Lower lobe of right lung (tissue), 2 donors: ENCODE measurements at regions not wholly inside any gene's neighbourhood (a gene's known extent, or its start where the extent isn't known, plus 50 kb on each side); places are given as distances from the start of the nearest gene placed in this dataset.
A peak's percentile ranks its signal among the peaks of the same experiment; 100 is the strongest.

Source experiments
- ATAC-seq, 2 donors: fragments of 200-7000 bp; cut with Tn5 transposase; one replicate each; pipeline ENCODE4 v1.9.1; 2020 to 2022; ENCODE audit warnings: mild to moderate bottlenecking in 2 of 2, moderate library complexity in 2 of 2
- DNase-seq: peaks from one replicate; pipeline ENCODE4 v3.0.0-alpha.2; 2020
- H3K27ac ChIP-seq: fragments of 200-600 bp; one replicate; pipeline ENCODE4 v1.8.0; 2022
- H3K27me3 ChIP-seq: fragments of 200-600 bp; one replicate; pipeline ENCODE4 v1.8.0; 2022; ENCODE audit warnings: low read depth
- H3K36me3 ChIP-seq: fragments of 200-600 bp; one replicate; pipeline ENCODE4 v1.8.0; 2022; ENCODE audit warnings: mild to moderate bottlenecking
- H3K4me1 ChIP-seq: fragments of 200-600 bp; one replicate; pipeline ENCODE4 v1.8.0; 2022
- H3K4me3 ChIP-seq: fragments of 200-600 bp; one replicate; pipeline ENCODE4 v1.8.0; 2022; ENCODE audit warnings: mild to moderate bottlenecking
- H3K9me3 ChIP-seq: fragments of 200-600 bp; one replicate; pipeline ENCODE4 v1.8.0; 2022
- CTCF ChIP-seq: fragments of 200-600 bp; IDR thresholded peaks from one replicate; pipeline ENCODE4 v1.8.0; 2022; ENCODE audit warnings: antibody characterized with exemption, mild to moderate bottlenecking
- intact Hi-C: fragments of 100-400 bp; cut with DNase I; formaldehyde crosslinking; loops from one replicate; pipeline ENCODE4 v1.11.0; 2022
- donor health status: DM: no; HTN: yes; CAD: no; lungs with severe emphysema.

- intact Hi-C loops = no loop called here
- Histone ChIP-seq H3K27ac (no peak overlapping the region), H3K9me3 (no peaks in the 10 kb centered on the region), H3K27me3 (no peaks in the 10 kb centered on the region), H3K4me1 (peaks cover 14% of the 10 kb centered on the region), H3K4me3 (no peak overlapping the region), H3K36me3 (no peaks in the 10 kb centered on the region)
- TF ChIP-seq CTCF = no peak
- ATAC-seq (no peak), DNase-seq (peak; percentile 34)
These were observed 110.2 kb downstream of the CRYAA start for GRCh38 chr21:43278766-43279577.

GRCh38 chr21:43278359-43278758 lies 109.6 kb downstream of the CRYAA start:
- H3K9me3 ChIP-seq = no peaks in the 10 kb centered on the region
- H3K4me3 ChIP-seq = no peak overlapping the region
- peaks cover 14% of the 10 kb centered on the region for H3K4me1 ChIP-seq
- no peaks in the 10 kb centered on the region for H3K27me3 ChIP-seq
- H3K27ac ChIP-seq = peak overlapping the region; percentile 63
- H3K36me3 ChIP-seq = no peaks in the 10 kb centered on the region
- ATAC-seq (peak; percentile 51 to 59), DNase-seq (peak; percentile 65)
- intact Hi-C loops = no loop called here
- TF ChIP-seq CTCF = no peak

GRCh38 chr21:43277481-43278351 lies 108.9 kb downstream of the CRYAA start:
- DNase-seq (peak; percentile 79), ATAC-seq (peak; percentile 89 to 93)
- Histone ChIP-seq H3K4me1 (peaks cover 14% of the 10 kb centered on the region), H3K4me3 (no peak overlapping the region), H3K36me3 (no peaks in the 10 kb centered on the region), H3K27me3 (no peaks in the 10 kb centered on the region), H3K9me3 (no peaks in the 10 kb centered on the region), H3K27ac (peak overlapping the region; percentile 63)
- no peak for TF ChIP-seq CTCF
- intact Hi-C loops = no loop called here

GRCh38 chr21:43276811-43277210 lies 108.0 kb downstream of the CRYAA start:
- TF ChIP-seq CTCF = no peak
- H3K36me3 ChIP-seq = no peaks in the 10 kb centered on the region
- no peaks in the 10 kb centered on the region for H3K27me3 ChIP-seq
- no peak overlapping the region for H3K27ac ChIP-seq
- H3K4me3 ChIP-seq = no peak overlapping the region
- peaks cover 14% of the 10 kb centered on the region for H3K4me1 ChIP-seq
- intact Hi-C loops = no loop called here
- ATAC-seq (no peak), DNase-seq (peak; percentile 41)
- no peaks in the 10 kb centered on the region for H3K9me3 ChIP-seq

GRCh38 chr21:43275421-43276211 lies 106.8 kb downstream of the CRYAA start:
- no peak for ATAC-seq
- intact Hi-C loops = no loop called here
- peak; percentile 23 for DNase-seq
- H3K27me3 ChIP-seq = no peaks in the 10 kb centered on the region
- H3K9me3 ChIP-seq = no peaks in the 10 kb centered on the region
- peaks cover 14% of the 10 kb centered on the region for H3K4me1 ChIP-seq
- no peak overlapping the region for H3K27ac ChIP-seq
- no peaks in the 10 kb centered on the region for H3K36me3 ChIP-seq
- no peak overlapping the region for H3K4me3 ChIP-seq
- TF ChIP-seq CTCF = no peak
